Suprapubic skin (tissue), 4 donors: ENCODE measurements at regions not wholly inside any gene's neighbourhood (a gene's known extent, or its start where the extent isn't known, plus 50 kb on each side); places are given as distances from the start of the nearest gene placed in this dataset.

Source experiments
- POLR2A ChIP-seq, 2 donors: fragments of 450-650 bp; IDR thresholded peaks; one replicate each; pipeline ENCODE4 v1.6.1; 2017; ENCODE audit warnings: antibody characterized with exemption in 2 of 2, mild to moderate bottlenecking in 2 of 2, moderate library complexity in 2 of 2
- POLR2AphosphoS5 ChIP-seq, 3 donors: sonication (generic); formaldehyde crosslinking; IDR thresholded peaks; one replicate each; pipeline ENCODE4 v1.6.1; 2017; ENCODE audit warnings: antibody characterized with exemption in 3 of 3
- TF ChIP-seq, protein P1 (sequence below), 2 donors: fragments of 200-600 bp in 1 of 2; fragments of 450-650 bp in 1 of 2; sonication (generic) in 1 of 2; IDR thresholded peaks; one replicate each; pipeline ENCODE4 v1.5.1; 2016 to 2019; ENCODE audit warnings: antibody characterized with exemption in 2 of 2, mild to moderate bottlenecking in 1 of 2, moderate library complexity in 1 of 2

DNA sequence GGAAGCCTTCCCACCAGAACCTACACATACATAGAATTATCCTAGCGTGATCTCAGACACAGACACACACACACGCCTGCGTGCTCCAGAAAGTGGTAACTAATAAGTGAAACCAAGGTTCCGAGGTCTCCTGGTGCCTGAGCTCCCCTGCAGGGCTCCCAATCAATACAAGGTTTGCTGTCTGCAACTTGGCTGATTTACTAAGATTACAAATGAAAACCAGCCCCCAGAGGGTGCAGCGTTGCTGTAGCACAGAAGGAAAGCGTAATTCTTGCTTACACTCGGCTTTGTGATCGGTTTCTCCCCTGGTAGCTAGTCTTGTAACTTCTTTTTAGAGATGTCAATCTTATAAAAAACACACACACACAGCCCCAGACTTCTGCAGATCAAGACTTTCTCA is 334.1 kb upstream of the XYLT1 start:
- TF ChIP-seq, protein P1, sequence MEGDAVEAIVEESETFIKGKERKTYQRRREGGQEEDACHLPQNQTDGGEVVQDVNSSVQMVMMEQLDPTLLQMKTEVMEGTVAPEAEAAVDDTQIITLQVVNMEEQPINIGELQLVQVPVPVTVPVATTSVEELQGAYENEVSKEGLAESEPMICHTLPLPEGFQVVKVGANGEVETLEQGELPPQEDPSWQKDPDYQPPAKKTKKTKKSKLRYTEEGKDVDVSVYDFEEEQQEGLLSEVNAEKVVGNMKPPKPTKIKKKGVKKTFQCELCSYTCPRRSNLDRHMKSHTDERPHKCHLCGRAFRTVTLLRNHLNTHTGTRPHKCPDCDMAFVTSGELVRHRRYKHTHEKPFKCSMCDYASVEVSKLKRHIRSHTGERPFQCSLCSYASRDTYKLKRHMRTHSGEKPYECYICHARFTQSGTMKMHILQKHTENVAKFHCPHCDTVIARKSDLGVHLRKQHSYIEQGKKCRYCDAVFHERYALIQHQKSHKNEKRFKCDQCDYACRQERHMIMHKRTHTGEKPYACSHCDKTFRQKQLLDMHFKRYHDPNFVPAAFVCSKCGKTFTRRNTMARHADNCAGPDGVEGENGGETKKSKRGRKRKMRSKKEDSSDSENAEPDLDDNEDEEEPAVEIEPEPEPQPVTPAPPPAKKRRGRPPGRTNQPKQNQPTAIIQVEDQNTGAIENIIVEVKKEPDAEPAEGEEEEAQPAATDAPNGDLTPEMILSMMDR (IDR thresholded peaks at IDR 0.05) = no peak
- TF ChIP-seq POLR2A (IDR thresholded peaks at IDR 0.05) = no peak
- TF ChIP-seq POLR2AphosphoS5 (IDR thresholded peaks at IDR 0.05) = no peak
